Mesendoderm (in vitro differentiated cells): ENCODE measurements at regions not wholly inside any gene's neighbourhood (a gene's known extent, or its start where the extent isn't known, plus 50 kb on each side); places are given as distances from the start of the nearest gene placed in this dataset.

Experiments
- DNase-seq: peaks from one replicate; pipeline ENCODE4 v3.0.0; 2013
- H2AK5ac ChIP-seq: 2 replicates; pipeline ENCODE4 v1.6.1; 2013; ENCODE audit warnings: low read length, inconsistent platforms
- H2BK120ac ChIP-seq: 2 replicates; pipeline ENCODE4 v1.6.1; 2013; ENCODE audit warnings: low read depth, mild to moderate bottlenecking, low read length, moderate library complexity, mixed read lengths
- H2BK15ac ChIP-seq: replicated peaks from 2 replicates; pipeline ENCODE4 v1.6.1; 2013; ENCODE audit warnings: low read depth, mild to moderate bottlenecking, moderate library complexity
- H2BK5ac ChIP-seq: 2 replicates; pipeline ENCODE4 v1.6.1; 2013; ENCODE audit warnings: low read length, inconsistent platforms
- H3K18ac ChIP-seq: 2 replicates; pipeline ENCODE4 v1.6.1; 2013; ENCODE audit warnings: mild to moderate bottlenecking, low read length, mixed read lengths
- H3K23ac ChIP-seq: one replicate; pipeline ENCODE4 v1.6.1; 2013; ENCODE audit warnings: low read length
- H3K27ac ChIP-seq: 2 replicates; pipeline ENCODE4 v1.5.1; 2013; ENCODE audit warnings: low read depth, mild to moderate bottlenecking, inconsistent platforms, low read length, moderate library complexity
- H3K27me3 ChIP-seq: 2 replicates; pipeline ENCODE4 v1.6.1; 2013; ENCODE audit warnings: low read length, control low read depth, mild to moderate bottlenecking, inconsistent platforms; ENCODE audit not compliant: insufficient read depth, poor library complexity
- H3K36me3 ChIP-seq: 2 replicates; pipeline ENCODE4 v1.6.1; 2013; ENCODE audit warnings: low read length, inconsistent platforms; ENCODE audit not compliant: control insufficient read depth, insufficient read depth
- H3K4ac ChIP-seq: one replicate; pipeline ENCODE4 v1.6.1; 2013; ENCODE audit warnings: low read depth, mild to moderate bottlenecking, low read length, moderate library complexity
- H3K4me1 ChIP-seq: 2 replicates; pipeline ENCODE4 v1.6.1; 2013; ENCODE audit warnings: low read depth, low read length, inconsistent platforms; ENCODE audit not compliant: control insufficient read depth
- H3K4me2 ChIP-seq: 2 replicates; pipeline ENCODE4 v1.6.1; 2013; ENCODE audit warnings: low read length
- H3K4me3 ChIP-seq: 2 replicates; pipeline ENCODE4 v1.5.1; 2013; ENCODE audit warnings: mild to moderate bottlenecking, low read length
- H3K56ac ChIP-seq: one replicate; pipeline ENCODE4 v1.6.1; 2013; ENCODE audit warnings: low read length
- H3K79me1 ChIP-seq: 2 replicates; pipeline ENCODE4 v1.6.1; 2013; ENCODE audit warnings: low read length, inconsistent platforms
- H3K79me2 ChIP-seq: 2 replicates; pipeline ENCODE4 v1.6.1; 2013; ENCODE audit warnings: mild to moderate bottlenecking, low read length; ENCODE audit not compliant: control insufficient read depth, insufficient read depth
- H3K9ac ChIP-seq: 2 replicates; pipeline ENCODE4 v1.6.1; 2013; ENCODE audit warnings: low read length, inconsistent platforms
- H4K5ac ChIP-seq: one replicate; pipeline ENCODE4 v1.6.1; 2013; ENCODE audit warnings: low read length
- H4K8ac ChIP-seq: one replicate; pipeline ENCODE4 v1.6.1; 2013; ENCODE audit warnings: low read depth, mild to moderate bottlenecking, control low read depth, low read length, moderate library complexity
- WGBS: extraction: QIAGEN DNeasy Blood & Tissue Kit; methylation state at CpG from one replicate; pipeline ENCODE4 v1.1.7; 2013; ENCODE audit warnings: low lambda C conversion rate, missing lambda C conversion rate; ENCODE audit not compliant: insufficient coverage; ENCODE audit errors: extremely low coverage; 5-methylcytosine and 5-hydroxymethylcytosine counted together

- Histone ChIP-seq H2BK120ac (no peak overlapping the region), H2BK5ac (no peak overlapping the region), H3K79me1 (no peaks in the 10 kb centered on the region), H4K5ac (no peak overlapping the region), H3K27me3 (no peaks in the 10 kb centered on the region), H3K4ac (no peak overlapping the region), H3K4me2 (no peak overlapping the region), H3K4me3 (no peak overlapping the region), H3K9ac (no peak overlapping the region), H3K36me3 (no peaks in the 10 kb centered on the region), H3K79me2 (no peaks in the 10 kb centered on the region), H3K18ac (no peak overlapping the region), H2AK5ac (no peak overlapping the region), H4K8ac (no peak overlapping the region), H2BK15ac (no peak overlapping the region), H3K56ac (no peak overlapping the region), H3K23ac (no peak overlapping the region), H3K27ac (no peak overlapping the region), H3K4me1 (no peaks in the 10 kb centered on the region)
- no peak for DNase-seq
- WGBS = no CpG with 5 or more reads among the region's 5 CpGs
Measured at GRCh38 chr7:17062151-17063044, 180.6 kb upstream of the AGR3 start.

GRCh38 chr7:17063045-17063383 is 181.2 kb upstream of the AGR3 start:
- Histone ChIP-seq H3K56ac (no peak overlapping the region), H3K36me3 (no peaks in the 10 kb centered on the region), H2BK15ac (no peak overlapping the region), H2BK120ac (no peak overlapping the region), H3K27ac (no peak overlapping the region), H3K79me1 (no peaks in the 10 kb centered on the region), H3K4me3 (no peak overlapping the region), H3K27me3 (no peaks in the 10 kb centered on the region), H3K9ac (no peak overlapping the region), H2BK5ac (no peak overlapping the region), H3K79me2 (no peaks in the 10 kb centered on the region), H2AK5ac (no peak overlapping the region), H3K4me1 (no peaks in the 10 kb centered on the region), H3K18ac (no peak overlapping the region), H4K5ac (no peak overlapping the region), H3K4me2 (no peak overlapping the region), H3K23ac (no peak overlapping the region), H3K4ac (no peak overlapping the region), H4K8ac (no peak overlapping the region)
- DNase-seq = no peak

- Histone ChIP-seq H3K56ac (no peak overlapping the region), H3K4me3 (no peak overlapping the region), H3K23ac (no peak overlapping the region), H3K79me2 (no peaks in the 10 kb centered on the region), H2BK15ac (no peak overlapping the region), H3K27me3 (no peaks in the 10 kb centered on the region), H3K4me2 (no peak overlapping the region), H2AK5ac (no peak overlapping the region), H3K27ac (no peak overlapping the region), H4K5ac (no peak overlapping the region), H4K8ac (no peak overlapping the region), H3K79me1 (no peaks in the 10 kb centered on the region), H3K4ac (no peak overlapping the region), H3K9ac (no peak overlapping the region), H2BK5ac (no peak overlapping the region), H3K4me1 (no peaks in the 10 kb centered on the region), H2BK120ac (no peak overlapping the region), H3K18ac (no peak overlapping the region), H3K36me3 (no peaks in the 10 kb centered on the region)
- no CpG with 5 or more reads among the region's 1 CpG for WGBS
- no peak for DNase-seq
Measured at GRCh38 chr7:17067691-17068090, 185.9 kb upstream of the AGR3 start.

GRCh38 chr7:17069146-17069545 is 187.4 kb upstream of the AGR3 start:
- no peak overlapping the region for H4K5ac ChIP-seq
- no peak overlapping the region for H4K8ac ChIP-seq
- no peak overlapping the region for H2AK5ac ChIP-seq
- no peak overlapping the region for H3K23ac ChIP-seq
- no peak overlapping the region for H3K9ac ChIP-seq
- no peak overlapping the region for H3K4me2 ChIP-seq
- DNase-seq = no peak
- no peaks in the 10 kb centered on the region for H3K36me3 ChIP-seq
- H2BK5ac ChIP-seq = no peak overlapping the region
- no peaks in the 10 kb centered on the region for H3K79me1 ChIP-seq
- H2BK120ac ChIP-seq = no peak overlapping the region
- no peaks in the 10 kb centered on the region for H3K4me1 ChIP-seq
- no peak overlapping the region for H3K27ac ChIP-seq
- no peak overlapping the region for H2BK15ac ChIP-seq
- H3K4ac ChIP-seq = no peak overlapping the region
- no peak overlapping the region for H3K56ac ChIP-seq
- no peak overlapping the region for H3K4me3 ChIP-seq
- no peaks in the 10 kb centered on the region for H3K79me2 ChIP-seq
- no peak overlapping the region for H3K18ac ChIP-seq
- no peaks in the 10 kb centered on the region for H3K27me3 ChIP-seq
- WGBS = no CpG with 5 or more reads among the region's 4 CpGs

- H3K4me2 ChIP-seq = no peak overlapping the region
- no peak overlapping the region for H3K4me3 ChIP-seq
- no peak overlapping the region for H4K8ac ChIP-seq
- H3K27ac ChIP-seq = no peak overlapping the region
- no peak overlapping the region for H4K5ac ChIP-seq
- H2BK120ac ChIP-seq = no peak overlapping the region
- no peak overlapping the region for H3K18ac ChIP-seq
- H3K79me1 ChIP-seq = no peaks in the 10 kb centered on the region
- no peak overlapping the region for H3K9ac ChIP-seq
- WGBS = no CpG with 5 or more reads among the region's 1 CpG
- no peak overlapping the region for H3K4ac ChIP-seq
- no peaks in the 10 kb centered on the region for H3K36me3 ChIP-seq
- no peak for DNase-seq
- H2BK5ac ChIP-seq = no peak overlapping the region
- H2AK5ac ChIP-seq = no peak overlapping the region
- H3K79me2 ChIP-seq = no peaks in the 10 kb centered on the region
- H2BK15ac ChIP-seq = no peak overlapping the region
- H3K56ac ChIP-seq = no peak overlapping the region
- no peaks in the 10 kb centered on the region for H3K4me1 ChIP-seq
- no peaks in the 10 kb centered on the region for H3K27me3 ChIP-seq
- no peak overlapping the region for H3K23ac ChIP-seq
Measured at GRCh38 chr7:17070231-17070708, 188.5 kb upstream of the AGR3 start.

- Histone ChIP-seq H3K4me3 (no peak overlapping the region), H2AK5ac (no peak overlapping the region), H3K79me2 (no peaks in the 10 kb centered on the region), H3K4ac (no peak overlapping the region), H3K9ac (no peak overlapping the region), H2BK120ac (no peak overlapping the region), H3K23ac (no peak overlapping the region), H2BK5ac (no peak overlapping the region), H3K4me2 (no peak overlapping the region), H4K8ac (no peak overlapping the region), H3K56ac (no peak overlapping the region), H3K27me3 (no peaks in the 10 kb centered on the region), H3K18ac (no peak overlapping the region), H3K27ac (no peak overlapping the region), H2BK15ac (no peak overlapping the region), H4K5ac (no peak overlapping the region), H3K79me1 (no peaks in the 10 kb centered on the region), H3K4me1 (no peaks in the 10 kb centered on the region), H3K36me3 (no peaks in the 10 kb centered on the region)
- DNase-seq = no peak
- no CpG with 5 or more reads among the region's 1 CpG for WGBS
Measured at GRCh38 chr7:17071866-17072265, 190.1 kb upstream of the AGR3 start.
